ENCODE measurements at regions not wholly inside any gene's neighbourhood (a gene's known extent, or its start where the extent isn't known, plus 50 kb on each side); places are given as distances from the start of the nearest gene placed in this dataset.

- no peaks in the 10 kb centered on the region for H3K9me3 ChIP-seq (ENCODE audit: control insufficient read depth, low read length)
- DNase-seq (ENCODE audit: low read depth), result no peak
- no peaks in the 10 kb centered on the region for H3K27me3 ChIP-seq (replicated peaks; ENCODE audit: control insufficient read depth, insufficient read depth, low read length)
- no peak overlapping the region for H3K9ac ChIP-seq (ENCODE audit: low read length)
- H3K36me3 ChIP-seq (ENCODE audit: control insufficient read depth, insufficient read depth, low read length, severe bottlenecking), result no peaks in the 10 kb centered on the region
- H3K4me3 ChIP-seq (ENCODE audit: low read length), result no peak overlapping the region
- peaks cover 12% of the 10 kb centered on the region for H3K4me1 ChIP-seq (ENCODE audit: control insufficient read depth, insufficient read depth, low read length)
These were observed 139.6 kb upstream of the CTAGE1 start for GRCh38 chr18:22557168-22557941.

- peak; percentile 85 for DNase-seq (ENCODE audit: low read depth)
- H3K36me3 ChIP-seq (ENCODE audit: control insufficient read depth, insufficient read depth, low read length, severe bottlenecking), result no peaks in the 10 kb centered on the region
- H3K27me3 ChIP-seq (replicated peaks; ENCODE audit: control insufficient read depth, insufficient read depth, low read length), result no peaks in the 10 kb centered on the region
- no peaks in the 10 kb centered on the region for H3K9me3 ChIP-seq (ENCODE audit: control insufficient read depth, low read length)
- H3K9ac ChIP-seq (ENCODE audit: low read length), result peak overlapping the region; percentile 69
- peak overlapping the region; percentile 79 for H3K4me3 ChIP-seq (ENCODE audit: low read length)
- peaks cover 19% of the 10 kb centered on the region for H3K4me1 ChIP-seq (ENCODE audit: control insufficient read depth, insufficient read depth, low read length)
These were observed 141.2 kb upstream of the CTAGE1 start for GRCh38 chr18:22558945-22559385.

GRCh38 chr18:22559414-22560274, 141.9 kb upstream of the CTAGE1 start:
- Histone ChIP-seq H3K9me3 (ENCODE audit: control insufficient read depth, low read length) (no peaks in the 10 kb centered on the region), H3K4me1 (ENCODE audit: control insufficient read depth, insufficient read depth, low read length) (peaks cover 26% of the 10 kb centered on the region), H3K27me3 (replicated peaks; ENCODE audit: control insufficient read depth, insufficient read depth, low read length) (no peaks in the 10 kb centered on the region), H3K9ac (ENCODE audit: low read length) (peak overlapping the region; percentile 86), H3K4me3 (ENCODE audit: low read length) (peak overlapping the region; percentile 79), H3K36me3 (ENCODE audit: control insufficient read depth, insufficient read depth, low read length, severe bottlenecking) (no peaks in the 10 kb centered on the region)
- DNase-seq (ENCODE audit: low read depth), result peak; percentile 80

- Histone ChIP-seq H3K9ac (ENCODE audit: low read length) (peak overlapping the region; percentile 86), H3K9me3 (ENCODE audit: control insufficient read depth, low read length) (no peaks in the 10 kb centered on the region), H3K27me3 (replicated peaks; ENCODE audit: control insufficient read depth, insufficient read depth, low read length) (no peaks in the 10 kb centered on the region), H3K4me1 (ENCODE audit: control insufficient read depth, insufficient read depth, low read length) (peaks cover 26% of the 10 kb centered on the region), H3K4me3 (ENCODE audit: low read length) (peak overlapping the region; percentile 79), H3K36me3 (ENCODE audit: control insufficient read depth, insufficient read depth, low read length, severe bottlenecking) (no peaks in the 10 kb centered on the region)
- DNase-seq (ENCODE audit: low read depth), result no peak
These were observed 142.5 kb upstream of the CTAGE1 start for GRCh38 chr18:22560275-22560610.

GRCh38 chr18:22560797-22561196, 143.1 kb upstream of the CTAGE1 start:
- no peak overlapping the region for H3K4me3 ChIP-seq (ENCODE audit: low read length)
- no peaks in the 10 kb centered on the region for H3K9me3 ChIP-seq (ENCODE audit: control insufficient read depth, low read length)
- H3K9ac ChIP-seq (ENCODE audit: low read length), result no peak overlapping the region
- DNase-seq (ENCODE audit: low read depth), result no peak
- H3K36me3 ChIP-seq (ENCODE audit: control insufficient read depth, insufficient read depth, low read length, severe bottlenecking), result no peaks in the 10 kb centered on the region
- H3K4me1 ChIP-seq (ENCODE audit: control insufficient read depth, insufficient read depth, low read length), result peaks cover 26% of the 10 kb centered on the region
- H3K27me3 ChIP-seq (replicated peaks; ENCODE audit: control insufficient read depth, insufficient read depth, low read length), result no peaks in the 10 kb centered on the region

GRCh38 chr18:22563164-22563583, 145.5 kb upstream of the CTAGE1 start:
- peak; percentile 92 for DNase-seq (ENCODE audit: low read depth)
- Histone ChIP-seq H3K36me3 (ENCODE audit: control insufficient read depth, insufficient read depth, low read length, severe bottlenecking) (no peaks in the 10 kb centered on the region), H3K9ac (ENCODE audit: low read length) (peak overlapping the region; percentile 49), H3K27me3 (replicated peaks; ENCODE audit: control insufficient read depth, insufficient read depth, low read length) (no peaks in the 10 kb centered on the region), H3K9me3 (ENCODE audit: control insufficient read depth, low read length) (no peaks in the 10 kb centered on the region), H3K4me1 (ENCODE audit: control insufficient read depth, insufficient read depth, low read length) (peaks cover 26% of the 10 kb centered on the region), H3K4me3 (ENCODE audit: low read length) (peak overlapping the region; percentile 51)

GRCh38 chr18:22564036-22564435, 146.3 kb upstream of the CTAGE1 start:
- Histone ChIP-seq H3K27me3 (replicated peaks; ENCODE audit: control insufficient read depth, insufficient read depth, low read length) (no peaks in the 10 kb centered on the region), H3K9me3 (ENCODE audit: control insufficient read depth, low read length) (no peaks in the 10 kb centered on the region), H3K36me3 (ENCODE audit: control insufficient read depth, insufficient read depth, low read length, severe bottlenecking) (no peaks in the 10 kb centered on the region), H3K9ac (ENCODE audit: low read length) (no peak overlapping the region), H3K4me1 (ENCODE audit: control insufficient read depth, insufficient read depth, low read length) (peaks cover 26% of the 10 kb centered on the region), H3K4me3 (ENCODE audit: low read length) (no peak overlapping the region)
- DNase-seq (ENCODE audit: low read depth), result peak; percentile 65

GRCh38 chr18:22566703-22567420, 149.1 kb upstream of the CTAGE1 start:
- no peak overlapping the region for H3K4me3 ChIP-seq (ENCODE audit: low read length)
- no peak for DNase-seq (ENCODE audit: low read depth)
- no peaks in the 10 kb centered on the region for H3K9me3 ChIP-seq (ENCODE audit: control insufficient read depth, low read length)
- H3K9ac ChIP-seq (ENCODE audit: low read length), result no peak overlapping the region
- no peaks in the 10 kb centered on the region for H3K36me3 ChIP-seq (ENCODE audit: control insufficient read depth, insufficient read depth, low read length, severe bottlenecking)
- H3K27me3 ChIP-seq (replicated peaks; ENCODE audit: control insufficient read depth, insufficient read depth, low read length), result no peaks in the 10 kb centered on the region
- H3K4me1 ChIP-seq (ENCODE audit: control insufficient read depth, insufficient read depth, low read length), result peaks cover 15% of the 10 kb centered on the region

GRCh38 chr18:22567794-22568193, 150.1 kb upstream of the CTAGE1 start:
- Histone ChIP-seq H3K4me3 (ENCODE audit: low read length) (no peak overlapping the region), H3K4me1 (ENCODE audit: control insufficient read depth, insufficient read depth, low read length) (peaks cover 15% of the 10 kb centered on the region), H3K36me3 (ENCODE audit: control insufficient read depth, insufficient read depth, low read length, severe bottlenecking) (no peaks in the 10 kb centered on the region), H3K9me3 (ENCODE audit: control insufficient read depth, low read length) (no peaks in the 10 kb centered on the region), H3K27me3 (replicated peaks; ENCODE audit: control insufficient read depth, insufficient read depth, low read length) (no peaks in the 10 kb centered on the region), H3K9ac (ENCODE audit: low read length) (no peak overlapping the region)
- DNase-seq (ENCODE audit: low read depth), result no peak

GRCh38 chr18:22570492-22570891, 152.8 kb upstream of the CTAGE1 start:
- H3K9me3 ChIP-seq (ENCODE audit: control insufficient read depth, low read length), result no peaks in the 10 kb centered on the region

GRCh38 chr18:22572341-22572740, 154.6 kb upstream of the CTAGE1 start:
- H3K9ac ChIP-seq (ENCODE audit: low read length), result no peak overlapping the region
- H3K9me3 ChIP-seq (ENCODE audit: control insufficient read depth, low read length), result no peaks in the 10 kb centered on the region
- no peaks in the 10 kb centered on the region for H3K27me3 ChIP-seq (replicated peaks; ENCODE audit: control insufficient read depth, insufficient read depth, low read length)
- no peak for DNase-seq (ENCODE audit: low read depth)
- no peak overlapping the region for H3K4me3 ChIP-seq (ENCODE audit: low read length)
- H3K36me3 ChIP-seq (ENCODE audit: control insufficient read depth, insufficient read depth, low read length, severe bottlenecking), result no peaks in the 10 kb centered on the region
- no peaks in the 10 kb centered on the region for H3K4me1 ChIP-seq (ENCODE audit: control insufficient read depth, insufficient read depth, low read length)

More at GRCh38 chr18:22570492-22570891, 152.8 kb upstream of the CTAGE1 start:
- no peak overlapping the region for H3K4me3 ChIP-seq (ENCODE audit: low read length)
- no peak overlapping the region for H3K9ac ChIP-seq (ENCODE audit: low read length)
- no peaks in the 10 kb centered on the region for H3K36me3 ChIP-seq (ENCODE audit: control insufficient read depth, insufficient read depth, low read length, severe bottlenecking)
- DNase-seq (ENCODE audit: low read depth), result no peak
- H3K27me3 ChIP-seq (replicated peaks; ENCODE audit: control insufficient read depth, insufficient read depth, low read length), result no peaks in the 10 kb centered on the region
- H3K4me1 ChIP-seq (ENCODE audit: control insufficient read depth, insufficient read depth, low read length), result no peaks in the 10 kb centered on the region
